ENCODE measurements at regions not wholly inside any gene's neighbourhood (a gene's known extent, or its start where the extent isn't known, plus 50 kb on each side); places are given as distances from the start of the nearest gene placed in this dataset.

- TF ChIP-seq, protein P1, sequence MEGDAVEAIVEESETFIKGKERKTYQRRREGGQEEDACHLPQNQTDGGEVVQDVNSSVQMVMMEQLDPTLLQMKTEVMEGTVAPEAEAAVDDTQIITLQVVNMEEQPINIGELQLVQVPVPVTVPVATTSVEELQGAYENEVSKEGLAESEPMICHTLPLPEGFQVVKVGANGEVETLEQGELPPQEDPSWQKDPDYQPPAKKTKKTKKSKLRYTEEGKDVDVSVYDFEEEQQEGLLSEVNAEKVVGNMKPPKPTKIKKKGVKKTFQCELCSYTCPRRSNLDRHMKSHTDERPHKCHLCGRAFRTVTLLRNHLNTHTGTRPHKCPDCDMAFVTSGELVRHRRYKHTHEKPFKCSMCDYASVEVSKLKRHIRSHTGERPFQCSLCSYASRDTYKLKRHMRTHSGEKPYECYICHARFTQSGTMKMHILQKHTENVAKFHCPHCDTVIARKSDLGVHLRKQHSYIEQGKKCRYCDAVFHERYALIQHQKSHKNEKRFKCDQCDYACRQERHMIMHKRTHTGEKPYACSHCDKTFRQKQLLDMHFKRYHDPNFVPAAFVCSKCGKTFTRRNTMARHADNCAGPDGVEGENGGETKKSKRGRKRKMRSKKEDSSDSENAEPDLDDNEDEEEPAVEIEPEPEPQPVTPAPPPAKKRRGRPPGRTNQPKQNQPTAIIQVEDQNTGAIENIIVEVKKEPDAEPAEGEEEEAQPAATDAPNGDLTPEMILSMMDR (optimal IDR thresholded peaks at IDR 0.05 in 1 of 3, IDR thresholded peaks at IDR 0.05 in 1 of 3, conservative IDR thresholded peaks at IDR 0.05 in 1 of 3; ENCODE audit: extremely low read depth in 1 of 3, insufficient read depth in 2 of 3, low read length in 3 of 3) = no peak
- no peak for TF ChIP-seq EZH2 (IDR thresholded peaks at IDR 0.05; ENCODE audit: low read length)
- no peak for FAIRE-seq
- Histone ChIP-seq H3K9me3 (ENCODE audit: control insufficient read depth, low read depth, low read length) (no peaks in the 10 kb centered on the region), H3K27me3 (ENCODE audit: control insufficient read depth, extremely low read depth, insufficient read depth, low read length) (no peaks in the 10 kb centered on the region), H3K27ac (ENCODE audit: control insufficient read depth, insufficient read depth, low read length) (no peak overlapping the region), H3K4me3 (ENCODE audit: control insufficient read depth in 2 of 3, extremely low read depth in 1 of 3, insufficient read depth in 2 of 3, low read depth in 1 of 3, low read length in 3 of 3) (no peak overlapping the region), H3K79me2 (ENCODE audit: control insufficient read depth, insufficient read depth, low read length) (no peaks in the 10 kb centered on the region), H4K20me1 (ENCODE audit: control insufficient read depth, extremely low read depth, insufficient read depth, low read length) (no peaks in the 10 kb centered on the region), H3K4me1 (ENCODE audit: control insufficient read depth, extremely low read depth, insufficient read depth, low read length) (no peaks in the 10 kb centered on the region), H3K4me2 (ENCODE audit: control insufficient read depth, extremely low read depth, insufficient read depth, low read depth, low read length) (no peak overlapping the region), H3K9ac (ENCODE audit: control insufficient read depth, extremely low read depth, insufficient read depth, low read length) (no peak overlapping the region), H3K9me1 (ENCODE audit: control insufficient read depth, extremely low read depth, insufficient read depth, low read length) (no peaks in the 10 kb centered on the region), H3K36me3 (ENCODE audit: control insufficient read depth in 2 of 2, extremely low read depth in 1 of 2, insufficient read depth in 2 of 2, low read length in 2 of 2) (no peaks in the 10 kb centered on the region), H2AFZ (ENCODE audit: control insufficient read depth, low read length) (no peak overlapping the region)
- dilution Hi-C loops (cut with MboI; ENCODE audit: extremely low pct_ligation_motif_present, low sequenced_read_pairs) = no loop called here
- DNase-seq (ENCODE audit: low read depth, low spot score) = no peak
These were observed 285.2 kb downstream of the PTGER3 start for GRCh38 chr1:70762386-70762785.

DNA sequence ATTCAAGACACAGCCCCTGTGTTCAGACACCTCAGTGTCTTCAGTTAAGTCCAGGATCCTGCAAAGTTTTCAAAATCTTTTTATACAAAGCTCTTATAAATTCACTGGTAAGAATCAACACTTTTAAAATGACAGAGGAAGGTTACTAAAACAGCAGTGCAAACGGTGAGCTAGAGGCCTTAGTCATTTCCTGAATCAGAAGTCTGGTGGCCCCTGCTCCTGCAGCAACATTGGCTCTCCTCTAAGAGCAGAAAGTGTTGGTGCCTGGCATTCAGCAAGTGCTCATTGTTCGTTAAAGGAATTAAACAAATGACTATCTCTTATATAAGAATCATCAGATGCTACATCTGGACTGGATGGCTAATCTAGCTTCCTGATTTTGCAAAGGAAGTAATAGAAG, 282.9 kb downstream of the PTGER3 start:
- H3K4me3 ChIP-seq (ENCODE audit: control insufficient read depth in 2 of 3, extremely low read depth in 1 of 3, insufficient read depth in 2 of 3, low read depth in 1 of 3, low read length in 3 of 3) = no peak overlapping the region
- H3K9ac ChIP-seq (ENCODE audit: control insufficient read depth, extremely low read depth, insufficient read depth, low read length) = no peak overlapping the region
- no peaks in the 10 kb centered on the region for H3K9me3 ChIP-seq (ENCODE audit: control insufficient read depth, low read depth, low read length)
- H3K4me2 ChIP-seq (ENCODE audit: control insufficient read depth, extremely low read depth, insufficient read depth, low read depth, low read length) = no peak overlapping the region
- no peaks in the 10 kb centered on the region for H3K79me2 ChIP-seq (ENCODE audit: control insufficient read depth, insufficient read depth, low read length)
- no peaks in the 10 kb centered on the region for H4K20me1 ChIP-seq (ENCODE audit: control insufficient read depth, extremely low read depth, insufficient read depth, low read length)
- DNase-seq (ENCODE audit: low read depth, low spot score) = no peak
- no peaks in the 10 kb centered on the region for H3K4me1 ChIP-seq (ENCODE audit: control insufficient read depth, extremely low read depth, insufficient read depth, low read length)
- no peaks in the 10 kb centered on the region for H3K9me1 ChIP-seq (ENCODE audit: control insufficient read depth, extremely low read depth, insufficient read depth, low read length)
- no peak overlapping the region for H2AFZ ChIP-seq (ENCODE audit: control insufficient read depth, low read length)
- no peak for TF ChIP-seq EZH2 (IDR thresholded peaks at IDR 0.05; ENCODE audit: low read length)
- TF ChIP-seq, protein P1 (optimal IDR thresholded peaks at IDR 0.05 in 1 of 3, IDR thresholded peaks at IDR 0.05 in 1 of 3, conservative IDR thresholded peaks at IDR 0.05 in 1 of 3; ENCODE audit: extremely low read depth in 1 of 3, insufficient read depth in 2 of 3, low read length in 3 of 3) = no peak
- dilution Hi-C loops (cut with MboI; ENCODE audit: extremely low pct_ligation_motif_present, low sequenced_read_pairs) = no loop called here
- no peak overlapping the region for H3K27ac ChIP-seq (ENCODE audit: control insufficient read depth, insufficient read depth, low read length)
- H3K27me3 ChIP-seq (ENCODE audit: control insufficient read depth, extremely low read depth, insufficient read depth, low read length) = no peaks in the 10 kb centered on the region
- no peaks in the 10 kb centered on the region for H3K36me3 ChIP-seq (ENCODE audit: control insufficient read depth in 2 of 2, extremely low read depth in 1 of 2, insufficient read depth in 2 of 2, low read length in 2 of 2)
- no peak for FAIRE-seq
